Superior temporal gyrus (tissue), 1 donor: ENCODE measurements at regions not wholly inside any gene's neighbourhood (a gene's known extent, or its start where the extent isn't known, plus 50 kb on each side); places are given as distances from the start of the nearest gene placed in this dataset.

Experiments
- DNase-seq: peaks from one replicate; pipeline ENCODE4 v3.0.0-alpha.2; 2016; ENCODE audit errors: extremely low spot score

DNA sequence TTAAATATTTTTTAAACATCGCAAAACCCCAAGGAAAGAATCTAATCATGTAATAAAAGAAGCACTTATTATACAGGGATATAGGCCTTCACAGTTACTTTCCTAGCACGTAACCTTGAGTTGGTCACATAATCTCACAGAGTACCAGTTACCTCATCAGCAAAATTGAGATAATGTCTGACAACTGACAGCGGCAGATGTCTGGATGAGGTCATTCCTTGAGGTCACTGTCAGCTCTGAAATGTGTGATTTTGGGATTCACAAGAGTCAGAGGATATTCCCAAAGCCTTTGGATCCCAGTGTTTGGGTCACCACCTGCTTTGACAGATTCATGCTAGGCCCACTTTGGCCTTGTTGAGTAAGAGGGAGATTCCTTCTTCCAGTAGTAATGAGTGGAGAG lies 151.4 kb upstream of the SEMA6D start:
- DNase-seq, result no peak

- no peak for DNase-seq
Measured at GRCh38 chr15:47566610-47567009, 150.7 kb upstream of the SEMA6D start.

GRCh38 chr15:47568030-47568429 lies 149.3 kb upstream of the SEMA6D start:
- DNase-seq, result no peak

GRCh38 chr15:47570044-47570443 lies 147.3 kb upstream of the SEMA6D start:
- DNase-seq, result no peak

GRCh38 chr15:47570451-47570850 lies 146.9 kb upstream of the SEMA6D start:
- DNase-seq, result no peak

- DNase-seq, result no peak
Measured at GRCh38 chr15:47570881-47571640, 146.2 kb upstream of the SEMA6D start.

DNA sequence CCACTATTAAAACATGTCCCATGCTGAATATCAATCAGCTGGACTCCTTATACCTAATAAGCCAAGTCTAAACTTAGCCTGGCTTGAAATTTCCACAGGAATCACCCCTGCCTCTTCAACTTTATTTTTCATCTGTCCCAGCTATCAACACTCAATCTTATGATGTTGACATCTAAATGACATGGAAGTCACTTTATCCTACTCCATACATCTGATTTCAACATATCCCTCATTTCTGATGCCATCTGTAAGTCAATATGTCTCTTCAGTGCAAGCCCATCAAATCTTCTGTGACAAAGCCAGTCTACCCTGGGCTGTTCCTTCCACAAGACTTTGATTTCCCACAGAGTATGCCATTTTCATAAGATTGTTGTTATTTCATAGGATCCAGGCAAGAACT lies 143.6 kb upstream of the SEMA6D start:
- no peak for DNase-seq

DNA sequence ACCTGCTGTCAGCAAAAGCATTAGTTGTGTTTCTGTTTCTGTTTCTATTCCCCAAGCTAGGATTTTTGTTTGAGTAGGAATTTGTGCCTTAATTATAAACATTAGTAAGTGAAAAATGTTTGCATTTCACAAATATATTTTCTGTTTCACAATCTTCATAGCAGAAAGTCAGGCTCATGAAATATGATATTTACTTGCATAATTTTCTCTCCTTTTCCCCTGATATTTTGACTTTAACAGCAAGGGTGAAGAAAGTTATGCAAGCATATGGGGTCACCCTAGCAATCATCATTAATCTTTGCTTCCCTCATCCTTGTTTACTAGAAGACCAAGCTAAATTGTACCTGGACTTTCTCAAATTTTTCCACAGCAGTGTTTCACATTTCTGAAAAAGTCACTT lies 140.3 kb upstream of the SEMA6D start:
- DNase-seq, result no peak

DNA sequence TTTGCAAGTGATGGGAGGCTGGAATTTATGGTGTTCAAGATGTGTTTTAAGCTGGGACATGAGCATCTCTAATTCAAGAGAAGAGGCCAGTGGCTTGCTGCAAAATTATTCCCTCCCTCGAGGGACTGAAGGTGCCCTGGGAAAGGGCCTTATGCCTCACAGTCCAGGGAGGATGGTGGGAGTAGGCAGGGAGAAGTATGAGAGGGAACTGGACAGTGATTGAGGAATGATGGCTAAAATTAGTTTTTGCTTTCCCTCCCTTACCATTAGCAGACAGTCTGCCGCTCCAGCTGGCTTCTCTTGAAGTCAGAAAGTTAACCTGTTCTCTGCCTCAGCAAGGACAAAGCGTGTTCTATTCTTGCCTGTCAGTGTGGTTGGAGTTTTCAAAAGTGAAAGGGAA lies 139.8 kb upstream of the SEMA6D start:
- no peak for DNase-seq

- DNase-seq, result no peak
Measured at GRCh38 chr15:47582233-47582632, 135.1 kb upstream of the SEMA6D start.

GRCh38 chr15:47584316-47584715 lies 133.0 kb upstream of the SEMA6D start:
- DNase-seq, result no peak

DNA sequence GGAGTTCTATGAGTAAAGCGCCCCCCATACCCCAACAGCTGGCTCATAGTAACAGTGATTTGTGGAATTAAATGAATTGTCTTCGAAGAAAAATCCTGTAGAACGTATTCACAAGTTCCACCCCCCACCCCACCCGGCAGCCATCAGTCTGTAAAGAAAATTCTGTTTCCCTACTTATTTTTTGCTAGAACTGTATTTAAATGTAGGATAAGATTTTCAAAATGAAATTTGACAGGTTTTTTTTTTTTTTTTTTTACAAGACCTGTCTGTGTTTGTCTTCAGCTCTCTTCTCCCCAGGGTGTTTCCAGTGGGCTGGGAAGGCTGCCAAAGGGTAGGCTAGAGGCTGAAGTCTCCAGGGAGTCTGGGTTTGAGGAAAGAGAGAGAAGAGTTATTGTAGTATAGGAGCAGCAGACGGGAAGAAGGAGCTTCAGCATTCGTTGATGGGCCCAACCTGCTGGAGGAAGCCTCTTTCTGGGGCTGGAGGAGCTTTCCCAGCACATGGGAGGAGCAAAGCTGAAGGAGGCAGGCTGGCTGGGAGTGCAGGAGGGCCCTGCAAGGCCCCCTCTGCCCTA lies 130.6 kb upstream of the SEMA6D start:
- no peak for DNase-seq

GRCh38 chr15:47587940-47588802 lies 129.1 kb upstream of the SEMA6D start:
- no peak for DNase-seq

- DNase-seq, result no peak
Measured at GRCh38 chr15:47588958-47589357, 128.3 kb upstream of the SEMA6D start.

DNA sequence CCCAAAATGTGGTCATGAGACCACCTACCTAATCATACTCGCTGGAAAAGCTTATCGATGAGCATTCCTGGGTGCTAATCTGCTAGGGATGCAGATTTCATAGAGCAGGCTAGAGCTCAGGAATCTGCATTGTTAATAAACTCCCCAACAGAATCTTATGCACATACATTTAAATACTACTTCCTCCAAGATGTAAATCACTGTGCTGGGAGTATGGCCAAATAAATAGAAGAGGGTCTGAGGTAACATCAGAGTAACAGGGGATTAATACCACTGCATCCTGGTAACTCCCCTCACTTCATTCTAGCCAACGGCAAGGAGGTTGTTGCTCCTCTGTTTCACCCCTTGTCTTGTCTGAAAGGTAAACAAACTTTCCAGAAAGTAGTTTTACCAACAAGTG lies 118.3 kb upstream of the SEMA6D start:
- DNase-seq, result no peak

DNA sequence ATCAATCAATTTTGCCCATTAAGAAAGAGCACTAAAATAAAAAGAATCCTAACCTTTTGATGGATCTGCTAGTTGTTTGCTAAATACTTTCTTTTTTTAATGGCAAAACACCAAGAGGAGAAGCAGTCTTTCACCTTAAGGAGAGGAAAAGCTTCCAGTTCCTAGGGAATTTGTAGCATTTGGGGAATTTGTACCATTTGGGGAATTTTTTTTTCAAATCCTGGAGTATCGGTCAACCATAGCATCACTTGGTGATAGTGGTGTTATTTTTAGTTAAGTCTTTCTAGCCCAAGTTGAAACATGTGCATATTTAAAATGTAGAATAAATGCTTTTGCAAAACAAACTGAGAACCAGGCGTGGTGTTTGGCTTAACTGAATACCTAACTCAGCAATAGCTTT lies 117.5 kb upstream of the SEMA6D start:
- no peak for DNase-seq

DNA sequence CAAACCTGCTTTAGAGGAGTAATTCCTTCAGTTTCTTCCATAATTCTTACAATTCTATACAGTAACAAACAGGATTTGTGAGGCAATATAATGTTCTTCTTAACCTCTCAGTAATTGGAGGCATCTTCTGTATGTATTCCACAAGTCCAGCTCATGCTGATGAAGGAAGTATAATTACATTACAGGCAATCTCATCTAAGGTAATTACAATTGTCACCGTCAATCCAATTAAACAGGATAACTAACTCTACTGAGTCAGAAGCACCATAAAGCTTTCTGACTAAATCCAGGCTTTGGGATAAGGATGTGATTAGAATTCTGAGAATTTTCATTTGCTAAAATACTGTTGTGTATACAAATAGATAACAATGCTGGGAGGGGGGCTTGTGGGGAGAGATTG lies 115.2 kb upstream of the SEMA6D start:
- no peak for DNase-seq

GRCh38 chr15:47603026-47603425 lies 114.3 kb upstream of the SEMA6D start:
- no peak for DNase-seq

DNA sequence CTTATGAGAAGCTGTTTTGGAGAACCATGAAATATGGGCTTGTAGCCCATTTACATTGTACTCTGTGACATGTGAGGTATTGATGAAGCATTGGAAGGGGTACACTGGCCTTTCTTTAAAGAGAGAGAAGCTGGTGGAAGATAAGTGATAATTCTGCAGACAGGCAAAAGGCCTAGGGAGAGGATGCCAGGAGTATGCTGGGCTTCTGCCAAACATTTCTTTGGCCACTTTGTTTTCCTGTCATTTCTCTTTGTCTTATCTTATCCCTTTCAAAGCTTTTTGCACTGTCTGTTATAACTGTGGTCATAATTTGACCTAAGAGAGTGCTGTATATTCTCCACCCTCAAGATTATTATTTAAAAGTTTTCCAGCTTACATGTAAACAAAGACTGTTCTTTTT lies 109.6 kb upstream of the SEMA6D start:
- no peak for DNase-seq

DNA sequence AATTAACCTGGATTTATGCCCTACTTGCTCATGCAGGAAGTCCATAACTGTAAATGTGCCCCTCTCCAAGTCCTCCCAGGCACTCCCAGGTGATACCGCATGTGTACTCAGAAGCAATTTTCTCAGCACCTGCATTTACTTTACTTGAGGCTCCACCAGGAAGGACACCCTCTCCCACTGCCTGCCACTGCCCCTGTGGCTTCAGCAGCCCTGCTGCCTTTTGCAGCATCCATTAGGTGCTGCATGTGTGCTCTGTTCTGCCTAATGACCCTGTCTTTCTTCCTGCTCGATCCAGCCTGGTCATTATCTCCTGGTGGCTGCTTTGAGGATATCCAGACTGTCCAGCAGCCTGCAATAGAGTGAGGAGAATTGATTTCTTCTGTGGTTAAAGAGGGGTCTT lies 107.6 kb upstream of the SEMA6D start:
- DNase-seq, result no peak

- DNase-seq, result no peak
Measured at GRCh38 chr15:47610736-47611135, 106.6 kb upstream of the SEMA6D start.

DNA sequence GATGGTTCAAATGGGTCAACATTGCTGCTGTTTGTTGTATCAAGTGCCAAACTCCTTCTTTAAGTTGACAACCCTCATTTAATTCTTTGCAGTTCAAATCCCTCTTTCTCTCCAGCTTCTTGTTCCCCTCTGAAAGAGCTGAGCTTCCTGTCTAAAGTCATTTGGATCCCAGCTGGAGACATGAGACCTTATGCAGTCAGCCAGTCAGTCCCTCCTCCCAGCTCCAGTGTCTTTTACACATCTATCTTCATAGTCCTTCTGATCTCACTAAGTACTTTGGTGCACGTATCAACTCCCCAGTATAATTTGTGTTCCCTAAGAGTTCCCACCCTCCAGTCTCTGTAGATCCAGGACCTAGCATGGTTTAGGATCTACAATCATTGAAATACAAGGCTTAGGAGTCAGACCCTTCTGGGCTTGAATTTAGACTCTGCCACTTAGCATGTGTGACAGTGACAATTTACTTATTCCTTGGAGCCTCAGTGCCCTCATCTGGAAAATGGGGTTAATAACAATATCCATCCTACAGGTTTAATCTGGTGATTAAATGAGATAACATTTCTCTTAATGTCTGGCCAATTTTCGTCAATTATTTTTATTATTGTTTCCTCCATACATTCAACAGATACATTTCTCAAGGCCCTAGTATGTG lies 102.8 kb upstream of the SEMA6D start:
- DNase-seq, result no peak
